ENCODE measurements at regions not wholly inside any gene's neighbourhood (a gene's known extent, or its start where the extent isn't known, plus 50 kb on each side); places are given as distances from the start of the nearest gene placed in this dataset.

DNA sequence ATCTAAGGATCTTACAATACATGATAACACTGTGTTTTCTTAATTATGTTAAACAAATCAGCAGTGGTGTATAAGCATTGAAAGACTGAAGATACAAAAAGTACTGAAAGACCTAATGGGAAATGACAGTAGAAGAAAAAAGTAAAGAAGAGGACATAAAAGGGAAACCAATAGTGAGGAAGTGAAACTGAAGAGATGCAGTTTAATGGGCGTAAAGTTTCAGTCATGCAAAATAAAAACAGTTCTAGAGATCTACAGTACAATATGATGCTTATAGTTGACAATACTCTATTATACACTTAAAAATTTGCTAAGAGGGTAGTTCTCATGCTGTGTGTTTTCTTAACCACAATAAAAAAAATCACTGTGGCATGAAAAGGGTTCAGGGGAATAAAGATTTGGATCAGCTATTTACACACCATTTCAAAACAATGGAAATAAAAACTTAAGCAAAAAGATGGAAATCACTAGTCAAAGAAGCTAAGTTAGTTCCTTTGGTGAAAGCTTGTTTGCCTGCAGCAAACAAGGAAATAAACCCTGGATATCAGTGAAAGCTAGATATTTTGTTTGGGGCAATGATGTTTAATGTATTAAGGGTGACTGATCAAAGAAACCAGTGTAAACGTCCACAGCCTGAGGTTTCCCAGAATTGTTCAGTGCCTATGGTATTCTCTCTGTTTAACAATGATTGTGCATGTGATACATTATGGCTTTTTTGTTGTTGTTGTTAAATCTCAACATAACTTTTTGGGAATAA is 1160.8 kb upstream of the ADGRL2 start:
- no peak for TF ChIP-seq EZH2 (IDR thresholded peaks at IDR 0.05; ENCODE audit: borderline replicate concordance, low read length)
- TF ChIP-seq, protein P1, sequence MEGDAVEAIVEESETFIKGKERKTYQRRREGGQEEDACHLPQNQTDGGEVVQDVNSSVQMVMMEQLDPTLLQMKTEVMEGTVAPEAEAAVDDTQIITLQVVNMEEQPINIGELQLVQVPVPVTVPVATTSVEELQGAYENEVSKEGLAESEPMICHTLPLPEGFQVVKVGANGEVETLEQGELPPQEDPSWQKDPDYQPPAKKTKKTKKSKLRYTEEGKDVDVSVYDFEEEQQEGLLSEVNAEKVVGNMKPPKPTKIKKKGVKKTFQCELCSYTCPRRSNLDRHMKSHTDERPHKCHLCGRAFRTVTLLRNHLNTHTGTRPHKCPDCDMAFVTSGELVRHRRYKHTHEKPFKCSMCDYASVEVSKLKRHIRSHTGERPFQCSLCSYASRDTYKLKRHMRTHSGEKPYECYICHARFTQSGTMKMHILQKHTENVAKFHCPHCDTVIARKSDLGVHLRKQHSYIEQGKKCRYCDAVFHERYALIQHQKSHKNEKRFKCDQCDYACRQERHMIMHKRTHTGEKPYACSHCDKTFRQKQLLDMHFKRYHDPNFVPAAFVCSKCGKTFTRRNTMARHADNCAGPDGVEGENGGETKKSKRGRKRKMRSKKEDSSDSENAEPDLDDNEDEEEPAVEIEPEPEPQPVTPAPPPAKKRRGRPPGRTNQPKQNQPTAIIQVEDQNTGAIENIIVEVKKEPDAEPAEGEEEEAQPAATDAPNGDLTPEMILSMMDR (IDR thresholded peaks at IDR 0.05; ENCODE audit: low read length): no peak
- Histone ChIP-seq H3F3A (ENCODE audit: insufficient read depth, low read length) (no peaks in the 10 kb centered on the region), H3K36me3 (ENCODE audit: insufficient read depth, low read length) (no peaks in the 10 kb centered on the region), H3K4me2 (ENCODE audit: low read length) (0 out of 2 replicates have a peak overlapping the region, but pooled peaks have one; percentile 17), H3K9me2 (ENCODE audit: low read depth, low read length) (no peaks in the 10 kb centered on the region), H3K27me3 (ENCODE audit: insufficient read depth, low read length) (no peaks in the 10 kb centered on the region), H3K4me3 (ENCODE audit: low read depth, low read length, poor library complexity, severe bottlenecking) (no peak overlapping the region), H3K9me3 (ENCODE audit: low read length) (no peaks in the 10 kb centered on the region), H2AFZ (ENCODE audit: low read length) (no peak overlapping the region), H3K4me1 (ENCODE audit: insufficient read depth, low read length, severe bottlenecking) (peaks cover 24% of the 10 kb centered on the region), H3K79me2 (ENCODE audit: insufficient read depth, low read length) (no peaks in the 10 kb centered on the region), H4K20me1 (ENCODE audit: insufficient read depth, low read length) (no peaks in the 10 kb centered on the region), H3K27ac (ENCODE audit: low read depth, low read length, poor library complexity, severe bottlenecking) (peak overlapping the region; percentile 61), H3K9ac (ENCODE audit: low read length) (no peak overlapping the region)

DNA sequence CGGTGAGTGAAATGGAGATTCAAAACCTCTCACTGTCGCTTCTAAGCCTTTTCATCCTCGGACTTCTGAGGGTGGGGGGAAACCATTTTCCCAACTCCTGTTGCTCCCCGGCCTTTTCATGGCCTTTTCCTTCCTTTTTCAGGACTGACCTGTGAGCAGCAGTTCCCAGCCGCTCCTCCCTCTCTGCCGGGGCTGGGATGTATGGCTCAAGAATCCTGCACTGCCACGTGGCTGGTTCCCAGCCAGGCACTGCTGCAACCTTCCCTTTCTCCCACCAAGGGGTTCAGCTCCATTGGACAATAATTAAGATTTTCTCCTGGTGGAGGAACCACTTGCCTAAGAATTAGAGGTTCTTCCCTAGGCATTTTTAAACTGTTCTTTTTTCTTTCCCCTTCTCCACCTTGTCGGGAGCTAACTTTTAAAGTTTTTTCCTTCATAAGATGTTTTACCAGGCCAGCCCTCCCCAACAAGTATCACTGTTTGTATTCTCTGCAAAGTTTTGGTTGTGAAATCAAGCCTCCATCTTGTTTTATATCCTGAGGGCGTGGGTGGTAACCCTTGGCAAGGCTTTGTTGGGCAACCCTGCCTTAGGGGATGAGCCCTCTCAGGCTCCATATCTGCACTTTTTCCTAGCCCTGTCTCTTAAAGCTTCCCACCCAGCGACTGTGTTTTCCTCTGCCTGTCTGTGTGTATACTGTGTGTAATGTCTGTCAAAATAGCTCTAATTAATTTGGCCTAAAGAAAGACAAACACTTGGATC is 1166.6 kb upstream of the ADGRL2 start:
- no peak overlapping the region for H2AFZ ChIP-seq (ENCODE audit: low read length)
- no peaks in the 10 kb centered on the region for H3K27me3 ChIP-seq (ENCODE audit: insufficient read depth, low read length)
- no peak overlapping the region for H3K4me2 ChIP-seq (ENCODE audit: low read length)
- no peak overlapping the region for H3K27ac ChIP-seq (ENCODE audit: low read depth, low read length, poor library complexity, severe bottlenecking)
- H3K79me2 ChIP-seq (ENCODE audit: insufficient read depth, low read length): no peaks in the 10 kb centered on the region
- TF ChIP-seq, protein P1 (IDR thresholded peaks at IDR 0.05; ENCODE audit: low read length): no peak
- no peak for TF ChIP-seq EZH2 (IDR thresholded peaks at IDR 0.05; ENCODE audit: borderline replicate concordance, low read length)
- no peaks in the 10 kb centered on the region for H3F3A ChIP-seq (ENCODE audit: insufficient read depth, low read length)
- H3K4me1 ChIP-seq (ENCODE audit: insufficient read depth, low read length, severe bottlenecking): peaks cover 2% of the 10 kb centered on the region
- H3K9ac ChIP-seq (ENCODE audit: low read length): no peak overlapping the region
- no peaks in the 10 kb centered on the region for H4K20me1 ChIP-seq (ENCODE audit: insufficient read depth, low read length)
- H3K36me3 ChIP-seq (ENCODE audit: insufficient read depth, low read length): no peaks in the 10 kb centered on the region
- H3K9me3 ChIP-seq (ENCODE audit: low read length): no peaks in the 10 kb centered on the region
- H3K4me3 ChIP-seq (ENCODE audit: low read depth, low read length, poor library complexity, severe bottlenecking): no peak overlapping the region
- no peaks in the 10 kb centered on the region for H3K9me2 ChIP-seq (ENCODE audit: low read depth, low read length)

DNA sequence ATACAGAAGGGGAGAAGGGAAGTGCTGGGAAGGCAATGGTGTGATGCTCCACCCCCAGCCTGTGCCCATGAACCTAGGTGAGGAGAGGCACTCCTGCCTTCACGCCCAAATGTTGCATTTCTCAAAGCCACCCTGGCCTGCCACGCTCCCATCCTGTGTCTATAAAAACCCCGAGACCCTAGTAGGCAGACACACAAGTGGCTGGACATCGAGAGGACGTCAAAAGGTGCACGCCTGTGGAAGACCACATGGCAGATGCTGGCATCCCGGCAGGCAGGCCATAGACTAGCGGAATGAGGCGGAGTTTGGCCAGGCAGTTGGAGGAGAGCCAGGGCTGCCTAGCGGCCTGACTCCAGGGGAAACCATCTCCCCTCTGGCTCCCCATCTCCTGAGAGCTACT is 1168.5 kb upstream of the ADGRL2 start:
- H3K9ac ChIP-seq (ENCODE audit: low read length): no peak overlapping the region
- H3K36me3 ChIP-seq (ENCODE audit: insufficient read depth, low read length): no peaks in the 10 kb centered on the region
- H3K4me2 ChIP-seq (ENCODE audit: low read length): no peak overlapping the region
- H3K27ac ChIP-seq (ENCODE audit: low read depth, low read length, poor library complexity, severe bottlenecking): no peak overlapping the region
- H2AFZ ChIP-seq (ENCODE audit: low read length): no peak overlapping the region
- H3K4me1 ChIP-seq (ENCODE audit: insufficient read depth, low read length, severe bottlenecking): no peaks in the 10 kb centered on the region
- TF ChIP-seq, protein P1 (IDR thresholded peaks at IDR 0.05; ENCODE audit: low read length): no peak
- no peak for TF ChIP-seq EZH2 (IDR thresholded peaks at IDR 0.05; ENCODE audit: borderline replicate concordance, low read length)
- H3K9me3 ChIP-seq (ENCODE audit: low read length): no peaks in the 10 kb centered on the region
- no peaks in the 10 kb centered on the region for H3K79me2 ChIP-seq (ENCODE audit: insufficient read depth, low read length)
- H4K20me1 ChIP-seq (ENCODE audit: insufficient read depth, low read length): no peaks in the 10 kb centered on the region
- no peaks in the 10 kb centered on the region for H3K9me2 ChIP-seq (ENCODE audit: low read depth, low read length)
- H3K27me3 ChIP-seq (ENCODE audit: insufficient read depth, low read length): no peaks in the 10 kb centered on the region
- no peaks in the 10 kb centered on the region for H3F3A ChIP-seq (ENCODE audit: insufficient read depth, low read length)
- no peak overlapping the region for H3K4me3 ChIP-seq (ENCODE audit: low read depth, low read length, poor library complexity, severe bottlenecking)
